ENCODE measurements at regions not wholly inside any gene's neighbourhood (a gene's known extent, or its start where the extent isn't known, plus 50 kb on each side); places are given as distances from the start of the nearest gene placed in this dataset.

GRCh38 chr11:39442177-39442576 is 2017.3 kb downstream of the LRRC4C start:
- H2BK120ac ChIP-seq (ENCODE audit: low read depth, low read length, poor library complexity, severe bottlenecking), result no peak overlapping the region
- WGBS (ENCODE audit: extremely low coverage, insufficient read length, low lambda C conversion rate), result no CpG with 5 or more reads among the region's 20 CpGs

More at GRCh38 chr11:39442177-39442576, 2017.3 kb downstream of the LRRC4C start:
- Histone ChIP-seq H3K14ac (ENCODE audit: insufficient read depth, low read length) (no peak overlapping the region), H2AFZ (ENCODE audit: low read length) (no peak overlapping the region), H2AK5ac (ENCODE audit: insufficient read length, low read length) (no peak overlapping the region), H2BK5ac (ENCODE audit: insufficient read length, low read length) (no peak overlapping the region), H2BK15ac (ENCODE audit: low read depth, low read length) (no peak overlapping the region), H4K8ac (replicated peaks; ENCODE audit: insufficient read length, low read depth, low read length) (no peak overlapping the region), H4K91ac (ENCODE audit: insufficient read length, low read depth, low read length) (no peak overlapping the region), H3K79me2 (ENCODE audit: insufficient read depth, low read length) (no peaks in the 10 kb centered on the region), H3K27ac (ENCODE audit: insufficient read length, low read depth, low read length) (no peak overlapping the region), H4K20me1 (ENCODE audit: control insufficient read depth, insufficient read depth, insufficient read length) (no peaks in the 10 kb centered on the region), H3K9me3 (ENCODE audit: control insufficient read depth, low read depth, low read length) (no peaks in the 10 kb centered on the region), H3K4me2 (ENCODE audit: insufficient read depth, insufficient read length, low read length) (no peak overlapping the region), H3K23me2 (ENCODE audit: insufficient read length, low read depth, low read length, poor library complexity, severe bottlenecking) (no peaks in the 10 kb centered on the region), H3K4ac (ENCODE audit: low read depth, low read length) (no peak overlapping the region), H3K18ac (ENCODE audit: insufficient read length, low read depth, low read length) (no peak overlapping the region), H3K79me1 (ENCODE audit: insufficient read depth, low read depth, low read length, poor library complexity, severe bottlenecking) (no peaks in the 10 kb centered on the region), H2BK20ac (ENCODE audit: low read depth, low read length, poor library complexity, severe bottlenecking) (no peak overlapping the region), H3K4me1 (ENCODE audit: insufficient read depth, low read length) (no peaks in the 10 kb centered on the region), H3K56ac (ENCODE audit: insufficient read length, low read depth, low read length) (no peak overlapping the region), H4K5ac (ENCODE audit: insufficient read length, low read depth, low read length) (no peak overlapping the region), H3K23ac (ENCODE audit: insufficient read length, low read depth, low read length) (no peak overlapping the region), H3K9ac (ENCODE audit: extremely low read depth, insufficient read length, low read length) (no peak overlapping the region), H3T11ph (ENCODE audit: low read length) (no peak overlapping the region), H2BK12ac (ENCODE audit: insufficient read length, low read depth, low read length) (no peak overlapping the region), H3K27me3 (ENCODE audit: insufficient read depth, low read length) (no peaks in the 10 kb centered on the region)
- TF ChIP-seq CTCF (conservative IDR thresholded peaks at IDR 0.05), result no peak
- Mint-ChIP-seq H3K27me3 (ENCODE audit: low read depth) (no peaks in the 10 kb centered on the region), H3K27ac (no peak overlapping the region), H3K4me1 (peaks cover 6% of the 10 kb centered on the region in 2 experiments), H3K36me3 (ENCODE audit: insufficient read depth in 1 of 3, low read depth in 3 of 3) (no peaks in the 10 kb centered on the region), H3K9me3 (peaks cover 0 to 4% of the 10 kb centered on the region in 2 experiments; a peak in 2 of 5 replicates), H3K4me3 (no peak overlapping the region)
- no peak for DNase-seq
